ENCODE measurements at regions not wholly inside any gene's neighbourhood (a gene's known extent, or its start where the extent isn't known, plus 50 kb on each side); places are given as distances from the start of the nearest gene placed in this dataset.
"Not testable (repeated sequence)": the region's sequence is repeated elsewhere in the genome, so short reads cannot be mapped to it uniquely, and the experiment has no call there.

GRCh38 chr3:110933821-110934426 lies 137.7 kb upstream of the NECTIN3 start:
- intact Hi-C loops (cut with micrococcal nuclease): no loop called here
- Mint-ChIP-seq H3K4me3 (no peak overlapping the region), H3K9me3 (no peaks in the 10 kb centered on the region), H3K27ac (no peak overlapping the region), H3K27me3 (ENCODE audit: insufficient read depth) (no peaks in the 10 kb centered on the region), H3K36me3 (ENCODE audit: low read depth) (no peaks in the 10 kb centered on the region), H3K4me1 (ENCODE audit: low read depth) (no peaks in the 10 kb centered on the region)
- DNase-seq (ENCODE audit: low spot score): no peak

- no peak overlapping the region for H3K27ac Mint-ChIP-seq
- no peaks in the 10 kb centered on the region for H3K9me3 Mint-ChIP-seq
- intact Hi-C loops (cut with micrococcal nuclease): no loop called here
- no peaks in the 10 kb centered on the region for H3K4me1 Mint-ChIP-seq (ENCODE audit: low read depth)
- H3K4me3 Mint-ChIP-seq: no peak overlapping the region
- no peaks in the 10 kb centered on the region for H3K27me3 Mint-ChIP-seq (ENCODE audit: insufficient read depth)
- no peaks in the 10 kb centered on the region for H3K36me3 Mint-ChIP-seq (ENCODE audit: low read depth)
- DNase-seq (ENCODE audit: low spot score): no peak
Observed at GRCh38 chr3:110938629-110939028, 133.0 kb upstream of the NECTIN3 start.

DNA sequence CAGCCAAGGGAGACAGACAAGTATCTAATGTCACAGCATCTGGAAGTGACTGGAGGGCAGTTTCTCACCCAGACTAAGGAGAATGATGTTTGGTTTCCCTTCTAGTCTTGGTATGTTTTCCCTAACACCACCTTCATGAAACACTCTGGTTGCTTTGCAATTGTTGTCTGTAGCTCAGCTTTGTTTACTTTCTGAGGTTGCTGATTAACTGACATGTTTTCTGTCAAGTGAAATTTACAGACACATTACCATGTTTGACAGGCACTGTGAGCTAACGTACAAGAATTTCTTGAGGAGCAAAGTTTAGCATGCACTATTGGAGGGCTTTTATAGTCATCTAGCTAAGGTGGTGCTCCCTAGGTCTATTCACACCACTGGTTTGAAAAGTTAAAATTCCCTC lies 131.6 kb upstream of the NECTIN3 start:
- intact Hi-C loops (cut with micrococcal nuclease): no loop called here
- no peaks in the 10 kb centered on the region for H3K4me1 Mint-ChIP-seq (ENCODE audit: low read depth)
- H3K9me3 Mint-ChIP-seq: peaks cover 5% of the 10 kb centered on the region
- no peak overlapping the region for H3K27ac Mint-ChIP-seq
- no peak overlapping the region for H3K4me3 Mint-ChIP-seq
- H3K36me3 Mint-ChIP-seq (ENCODE audit: low read depth): no peaks in the 10 kb centered on the region
- DNase-seq (ENCODE audit: low spot score): no peak
- no peaks in the 10 kb centered on the region for H3K27me3 Mint-ChIP-seq (ENCODE audit: insufficient read depth)

DNA sequence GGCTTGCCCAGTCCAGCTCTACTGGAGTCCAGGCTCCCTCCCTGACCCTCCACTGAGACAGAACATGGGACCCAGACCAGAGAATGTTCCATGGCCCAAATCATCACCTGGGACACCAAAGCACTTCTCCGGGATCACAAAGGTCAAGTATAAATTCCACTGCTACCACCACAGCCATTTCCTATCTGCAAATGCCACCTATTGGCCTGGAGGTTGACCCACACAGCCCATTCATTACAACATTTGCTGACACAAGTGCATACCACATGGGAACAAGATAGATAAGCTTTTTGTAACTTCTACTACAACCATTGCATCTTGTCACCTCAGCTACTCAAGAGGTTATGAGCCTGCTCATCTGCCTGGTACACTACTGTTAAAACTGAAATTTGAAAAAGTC lies 126.8 kb upstream of the NECTIN3 start:
- intact Hi-C loops (cut with micrococcal nuclease): no loop called here

DNA sequence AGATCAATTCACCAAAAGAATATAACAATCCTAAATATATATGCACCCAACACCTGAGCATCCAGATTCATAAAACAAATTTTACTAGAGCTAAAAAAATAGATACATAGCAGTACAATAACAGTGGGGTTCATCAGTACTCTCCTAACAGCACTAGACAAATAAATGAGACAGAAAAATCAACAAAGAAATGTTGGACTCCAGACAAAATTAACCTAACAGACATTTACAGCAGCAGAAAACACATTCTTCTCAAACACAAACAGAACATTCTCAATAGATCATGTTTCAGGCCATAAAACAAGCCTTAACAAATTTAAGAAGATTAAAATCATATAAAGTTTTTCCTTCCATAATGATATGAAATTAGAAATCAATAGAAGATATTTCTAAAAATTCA lies 124.8 kb upstream of the NECTIN3 start:
- H3K27me3 Mint-ChIP-seq (ENCODE audit: insufficient read depth): no peaks in the 10 kb centered on the region
- no peaks in the 10 kb centered on the region for H3K4me1 Mint-ChIP-seq (ENCODE audit: low read depth)
- peaks cover 40% of the 10 kb centered on the region for H3K9me3 Mint-ChIP-seq

More for the DNA sequence above, 126.8 kb upstream of the NECTIN3 start:
- Mint-ChIP-seq H3K9me3 (peaks cover 31% of the 10 kb centered on the region), H3K27ac (no peak overlapping the region), H3K27me3 (ENCODE audit: insufficient read depth) (no peaks in the 10 kb centered on the region), H3K4me3 (no peak overlapping the region), H3K4me1 (ENCODE audit: low read depth) (no peaks in the 10 kb centered on the region), H3K36me3 (ENCODE audit: low read depth) (no peaks in the 10 kb centered on the region)
- DNase-seq (ENCODE audit: low spot score): no peak

DNA sequence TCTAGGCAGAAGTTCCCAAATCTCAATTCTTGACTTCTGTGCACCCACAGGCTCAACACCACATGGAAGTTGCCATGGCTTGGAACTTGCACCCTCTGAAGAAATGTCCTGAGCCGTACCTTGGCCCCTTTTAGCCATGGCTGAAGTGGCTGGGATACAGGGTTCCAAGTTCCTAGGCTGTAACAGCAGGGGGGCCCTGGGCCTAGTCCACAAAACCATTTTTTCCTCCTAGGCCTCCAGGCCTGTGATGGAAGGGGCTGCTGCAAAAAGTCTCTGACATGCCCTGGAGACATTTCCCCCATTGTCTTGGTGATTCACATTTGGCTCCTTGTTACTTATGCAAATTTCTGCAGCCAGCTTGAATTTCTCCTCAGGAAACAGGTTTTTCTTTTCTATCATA lies 122.4 kb upstream of the NECTIN3 start:
- intact Hi-C loops (cut with micrococcal nuclease); DNase-seq (ENCODE audit: low spot score); H3K4me3 Mint-ChIP-seq; H3K27me3 Mint-ChIP-seq (ENCODE audit: insufficient read depth); H3K4me1 Mint-ChIP-seq (ENCODE audit: low read depth); H3K36me3 Mint-ChIP-seq (ENCODE audit: low read depth); H3K27ac Mint-ChIP-seq: not testable (repeated sequence)
- peaks cover 40% of the 10 kb centered on the region for H3K9me3 Mint-ChIP-seq

More for the DNA sequence above, 124.8 kb upstream of the NECTIN3 start:
- DNase-seq (ENCODE audit: low spot score): no peak
- H3K4me3 Mint-ChIP-seq: no peak overlapping the region
- H3K36me3 Mint-ChIP-seq (ENCODE audit: low read depth): no peaks in the 10 kb centered on the region
- intact Hi-C loops (cut with micrococcal nuclease): no loop called here
- H3K27ac Mint-ChIP-seq: no peak overlapping the region

- H3K27ac Mint-ChIP-seq: no peak overlapping the region
Observed at GRCh38 chr3:110955301-110955880, 116.2 kb upstream of the NECTIN3 start.

GRCh38 chr3:110956081-110956480 lies 115.5 kb upstream of the NECTIN3 start:
- no peak overlapping the region for H3K4me3 Mint-ChIP-seq
- peaks cover 2% of the 10 kb centered on the region for H3K9me3 Mint-ChIP-seq
- no peaks in the 10 kb centered on the region for H3K36me3 Mint-ChIP-seq (ENCODE audit: low read depth)
- H3K27ac Mint-ChIP-seq: no peak overlapping the region
- peaks cover 3% of the 10 kb centered on the region for H3K27me3 Mint-ChIP-seq (ENCODE audit: insufficient read depth)
- no peaks in the 10 kb centered on the region for H3K4me1 Mint-ChIP-seq (ENCODE audit: low read depth)
- DNase-seq (ENCODE audit: low spot score): no peak
- intact Hi-C loops (cut with micrococcal nuclease): no loop called here

More at GRCh38 chr3:110955301-110955880, 116.2 kb upstream of the NECTIN3 start:
- no peaks in the 10 kb centered on the region for H3K4me1 Mint-ChIP-seq (ENCODE audit: low read depth)
- no peak for DNase-seq (ENCODE audit: low spot score)
- intact Hi-C loops (cut with micrococcal nuclease): no loop called here
- no peak overlapping the region for H3K4me3 Mint-ChIP-seq
- peaks cover 5% of the 10 kb centered on the region for H3K9me3 Mint-ChIP-seq
- peaks cover 3% of the 10 kb centered on the region for H3K27me3 Mint-ChIP-seq (ENCODE audit: insufficient read depth)
- H3K36me3 Mint-ChIP-seq (ENCODE audit: low read depth): no peaks in the 10 kb centered on the region

DNA sequence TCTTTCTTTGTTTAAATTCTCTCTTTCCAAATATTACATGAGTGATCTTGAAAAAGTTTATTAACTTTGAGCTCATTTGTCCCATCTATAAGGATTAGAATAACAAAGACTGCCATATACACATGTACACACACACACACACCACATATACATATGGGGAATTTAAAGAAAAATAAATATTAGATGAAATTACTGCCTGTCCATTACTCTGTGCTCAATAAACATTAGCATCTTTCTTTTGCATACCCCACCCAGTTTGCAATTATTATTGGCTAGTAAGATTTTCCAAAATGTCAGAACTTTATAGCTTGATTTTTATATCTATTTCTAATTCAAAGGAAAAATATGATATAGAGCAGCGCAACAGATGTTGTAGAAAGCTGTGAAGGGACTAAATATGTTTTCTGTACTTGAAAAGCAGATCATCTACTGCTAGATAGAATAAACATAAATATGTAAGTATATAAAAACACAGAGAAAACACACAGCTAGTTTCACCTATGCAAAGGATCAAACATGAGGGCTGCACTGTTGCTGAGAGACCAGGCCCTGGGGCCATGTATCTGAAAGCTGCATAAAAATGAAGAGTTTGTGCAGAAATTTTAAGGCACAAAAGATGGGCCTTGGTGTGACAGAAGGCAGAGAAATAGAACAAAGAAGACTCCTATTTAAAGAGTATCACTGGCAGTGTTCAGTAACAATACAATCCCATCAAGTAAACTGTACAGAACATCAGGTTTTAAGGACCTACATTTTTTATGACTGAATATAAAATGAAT lies 114.2 kb upstream of the NECTIN3 start:
- Mint-ChIP-seq H3K27me3 (ENCODE audit: insufficient read depth) (peaks cover 3% of the 10 kb centered on the region), H3K4me1 (ENCODE audit: low read depth) (no peaks in the 10 kb centered on the region)

DNA sequence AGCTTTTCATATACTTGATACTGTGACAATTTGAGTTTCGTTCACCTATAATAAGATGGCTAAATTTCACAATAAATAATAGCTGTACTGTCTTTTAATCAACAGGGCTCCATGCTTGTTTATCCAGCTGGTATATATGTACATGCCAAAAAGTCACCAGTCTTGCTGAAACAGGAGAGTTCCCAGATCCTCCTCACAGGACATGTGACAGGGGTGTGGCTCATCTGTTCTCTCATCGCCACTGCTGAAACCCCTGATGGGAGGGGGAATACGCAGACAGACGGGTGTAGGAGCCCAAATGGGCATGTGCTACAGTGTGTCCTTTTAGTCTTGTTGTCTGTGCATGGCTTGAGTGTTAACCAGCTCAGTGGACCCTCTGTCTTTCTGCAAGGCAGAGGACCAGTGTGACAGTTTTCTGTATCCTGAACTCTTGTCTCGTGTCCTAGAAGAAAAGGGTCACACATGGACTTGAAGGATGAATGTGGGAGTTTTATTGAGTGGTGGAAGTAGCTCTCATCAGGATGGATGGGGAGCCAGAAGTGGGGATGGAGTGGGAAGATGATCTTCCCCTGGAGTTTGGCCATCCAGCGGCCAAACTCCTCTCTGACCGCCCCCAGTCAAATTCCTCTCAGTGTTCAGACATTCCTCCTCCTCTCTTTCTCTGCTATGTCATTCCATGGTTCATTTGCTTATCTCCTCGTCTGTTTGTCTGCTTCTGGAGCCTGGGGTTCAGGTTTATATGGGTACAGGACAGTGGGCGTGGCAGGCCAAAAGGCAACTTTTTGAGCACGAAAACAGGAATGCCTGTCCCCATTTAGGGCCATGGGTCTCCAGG lies 113.1 kb upstream of the NECTIN3 start:
- intact Hi-C loops (cut with micrococcal nuclease): no loop called here
- Mint-ChIP-seq H3K27me3 (ENCODE audit: insufficient read depth) (peaks cover 3% of the 10 kb centered on the region), H3K4me1 (ENCODE audit: low read depth) (no peaks in the 10 kb centered on the region)

More for the DNA sequence above, 114.2 kb upstream of the NECTIN3 start:
- no peak overlapping the region for H3K4me3 Mint-ChIP-seq
- H3K27ac Mint-ChIP-seq: no peak overlapping the region
- no peaks in the 10 kb centered on the region for H3K36me3 Mint-ChIP-seq (ENCODE audit: low read depth)
- intact Hi-C loops (cut with micrococcal nuclease): no loop called here
- H3K9me3 Mint-ChIP-seq: peaks cover 2% of the 10 kb centered on the region
- DNase-seq (ENCODE audit: low spot score): no peak

GRCh38 chr3:110965976-110966375 lies 105.6 kb upstream of the NECTIN3 start:
- Mint-ChIP-seq H3K4me1 (ENCODE audit: low read depth) (no peaks in the 10 kb centered on the region), H3K4me3 (no peak overlapping the region), H3K36me3 (ENCODE audit: low read depth) (no peaks in the 10 kb centered on the region), H3K27ac (no peak overlapping the region), H3K9me3 (no peaks in the 10 kb centered on the region), H3K27me3 (ENCODE audit: insufficient read depth) (peaks cover 1% of the 10 kb centered on the region)
- no peak for DNase-seq (ENCODE audit: low spot score)
- intact Hi-C loops (cut with micrococcal nuclease): no loop called here

More for the DNA sequence above, 113.1 kb upstream of the NECTIN3 start:
- H3K9me3 Mint-ChIP-seq: peaks cover 2% of the 10 kb centered on the region
- H3K27ac Mint-ChIP-seq: no peak overlapping the region
- H3K4me3 Mint-ChIP-seq: no peak overlapping the region
- H3K36me3 Mint-ChIP-seq (ENCODE audit: low read depth): no peaks in the 10 kb centered on the region
- DNase-seq (ENCODE audit: low spot score): no peak

- DNase-seq (ENCODE audit: low spot score): no peak
- Mint-ChIP-seq H3K9me3 (no peaks in the 10 kb centered on the region), H3K36me3 (ENCODE audit: low read depth) (no peaks in the 10 kb centered on the region), H3K4me3 (no peak overlapping the region), H3K4me1 (ENCODE audit: low read depth) (no peaks in the 10 kb centered on the region), H3K27ac (no peak overlapping the region), H3K27me3 (ENCODE audit: insufficient read depth) (peaks cover 1% of the 10 kb centered on the region)
- intact Hi-C loops (cut with micrococcal nuclease): no loop called here
Observed at GRCh38 chr3:110966966-110967663, 104.5 kb upstream of the NECTIN3 start.

Measured in activated T-helper 1 cell treated with anti-CD3 and anti-CD28 coated beads, Interleukin-12 subunit alpha, Interleukin-12 subunit beta, Interleukin-2, Interleukin-4 antibody, amounts not matched to agents 30 ng/mL and 10 ng/mL and 1 ng/mL, durations not matched to agents 14 hours and 24 hours and 36 hours (primary cell).